MM.1S (cell line): ENCODE measurements at regions not wholly inside any gene's neighbourhood (a gene's known extent, or its start where the extent isn't known, plus 50 kb on each side); places are given as distances from the start of the nearest gene placed in this dataset.

Experiments
- DNase-seq: peaks from one replicate; pipeline ENCODE4 v3.0.0-alpha.2; 2015
- H2AFZ ChIP-seq: fragments of 300-600 bp; sonication (generic); 2 replicates; pipeline ENCODE4 v1.6.0; 2016; ENCODE audit warnings: antibody characterized with exemption, low read length
- H3F3A ChIP-seq: fragments of 300-600 bp; sonication (generic); 2 replicates; pipeline ENCODE4 v1.6.1; 2016; ENCODE audit warnings: mild to moderate bottlenecking, antibody characterized with exemption, low read length, moderate library complexity, mixed read lengths; ENCODE audit not compliant: insufficient read depth
- H3K27ac ChIP-seq: fragments of 300-600 bp; sonication (generic); 2 replicates; pipeline ENCODE4 v1.5.1; 2016; ENCODE audit warnings: mild to moderate bottlenecking, low read length
- H3K27me3 ChIP-seq: fragments of 300-600 bp; sonication (generic); replicated peaks from 2 replicates; pipeline ENCODE4 v1.6.0; 2016; ENCODE audit warnings: low read length; ENCODE audit not compliant: insufficient read depth
- H3K36me3 ChIP-seq: fragments of 300-600 bp; sonication (generic); replicated peaks from 2 replicates; pipeline ENCODE4 v1.6.1; 2016; ENCODE audit warnings: mild to moderate bottlenecking, low read length, mixed read lengths; ENCODE audit not compliant: insufficient read depth
- H3K4me1 ChIP-seq: fragments of 300-600 bp; sonication (generic); 2 replicates; pipeline ENCODE4 v1.6.1; 2016; ENCODE audit warnings: low read length, mixed read lengths
- H3K4me2 ChIP-seq: fragments of 300-600 bp; sonication (generic); 2 replicates; pipeline ENCODE4 v1.6.0; 2016; ENCODE audit warnings: low read depth, low read length
- H3K4me3 ChIP-seq: fragments of 300-600 bp; sonication (generic); 2 replicates; pipeline ENCODE4 v1.5.1; 2016; ENCODE audit warnings: low read length, mixed read lengths
- H3K79me2 ChIP-seq: fragments of 300-600 bp; sonication (generic); 2 replicates; pipeline ENCODE4 v1.6.1; 2016; ENCODE audit warnings: mixed run types, low read length, mixed read lengths
- H3K9ac ChIP-seq: fragments of 300-600 bp; sonication (generic); 2 replicates; pipeline ENCODE4 v1.6.1; 2016; ENCODE audit warnings: low read length, mixed read lengths
- H3K9me2 ChIP-seq: fragments of 300-600 bp; sonication (generic); replicated peaks from 2 replicates; pipeline ENCODE4 v1.6.1; 2016; ENCODE audit warnings: mild to moderate bottlenecking, low read length, mixed read lengths; ENCODE audit not compliant: insufficient read depth
- H3K9me3 ChIP-seq: fragments of 300-600 bp; sonication (generic); replicated peaks from 2 replicates; pipeline ENCODE4 v1.6.1; 2016; ENCODE audit warnings: mild to moderate bottlenecking, low read length, mixed read lengths; ENCODE audit not compliant: insufficient read depth
- H4K20me1 ChIP-seq: fragments of 300-600 bp; sonication (generic); 2 replicates; pipeline ENCODE4 v1.6.1; 2016; ENCODE audit warnings: mild to moderate bottlenecking, low read length, moderate library complexity, mixed read lengths; ENCODE audit not compliant: insufficient read depth
- EZH2 ChIP-seq: fragments of 300-600 bp; sonication (generic); optimal IDR thresholded peaks from 2 replicates; pipeline ENCODE3; 2017; ENCODE audit warnings: low read depth, mild to moderate bottlenecking, antibody characterized with exemption, low read length, mixed read lengths
- EZH2phosphoT487 ChIP-seq: fragments of 300-600 bp; sonication (generic); IDR thresholded peaks from 2 replicates; pipeline ENCODE4 v1.6.1; 2018; ENCODE audit warnings: antibody characterized with exemption, low read length
- TF ChIP-seq, protein P1 (sequence below): fragments of 300-600 bp; sonication (generic); IDR thresholded peaks from 2 replicates; pipeline ENCODE4 v1.5.1; 2016; ENCODE audit warnings: antibody characterized with exemption, low read length, mixed read lengths

DNA sequence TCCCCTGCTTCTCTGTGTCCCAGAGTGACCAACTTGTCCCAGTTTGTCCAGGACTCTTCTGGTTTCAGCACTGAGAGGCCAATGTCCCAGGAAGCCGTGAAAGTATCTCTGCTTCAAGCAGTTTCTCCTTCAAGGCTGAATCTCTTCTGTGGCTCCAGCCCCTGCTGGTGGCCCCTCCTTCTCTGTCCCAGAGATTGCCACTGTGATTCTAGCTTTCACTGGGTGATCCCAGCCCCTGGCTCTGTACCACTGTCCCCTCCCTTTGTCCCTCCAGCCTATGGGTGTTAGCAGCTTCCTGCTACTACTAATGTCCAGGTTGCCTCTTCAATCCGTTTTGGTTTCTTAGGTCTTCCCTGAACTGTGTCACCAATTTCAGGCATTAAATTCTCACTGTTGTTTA, 70.5 kb downstream of the SOX3 start:
- no peak overlapping the region for H3K27ac ChIP-seq
- H3K9me3 ChIP-seq = no peaks in the 10 kb centered on the region
- H3F3A ChIP-seq = no peaks in the 10 kb centered on the region
- H3K36me3 ChIP-seq = no peaks in the 10 kb centered on the region
- no peaks in the 10 kb centered on the region for H3K79me2 ChIP-seq
- no peak overlapping the region for H2AFZ ChIP-seq
- H3K27me3 ChIP-seq = no peaks in the 10 kb centered on the region
- DNase-seq = no peak
- no peaks in the 10 kb centered on the region for H3K4me1 ChIP-seq
- no peaks in the 10 kb centered on the region for H3K9me2 ChIP-seq
- H3K4me2 ChIP-seq = no peak overlapping the region
- TF ChIP-seq, protein P1, sequence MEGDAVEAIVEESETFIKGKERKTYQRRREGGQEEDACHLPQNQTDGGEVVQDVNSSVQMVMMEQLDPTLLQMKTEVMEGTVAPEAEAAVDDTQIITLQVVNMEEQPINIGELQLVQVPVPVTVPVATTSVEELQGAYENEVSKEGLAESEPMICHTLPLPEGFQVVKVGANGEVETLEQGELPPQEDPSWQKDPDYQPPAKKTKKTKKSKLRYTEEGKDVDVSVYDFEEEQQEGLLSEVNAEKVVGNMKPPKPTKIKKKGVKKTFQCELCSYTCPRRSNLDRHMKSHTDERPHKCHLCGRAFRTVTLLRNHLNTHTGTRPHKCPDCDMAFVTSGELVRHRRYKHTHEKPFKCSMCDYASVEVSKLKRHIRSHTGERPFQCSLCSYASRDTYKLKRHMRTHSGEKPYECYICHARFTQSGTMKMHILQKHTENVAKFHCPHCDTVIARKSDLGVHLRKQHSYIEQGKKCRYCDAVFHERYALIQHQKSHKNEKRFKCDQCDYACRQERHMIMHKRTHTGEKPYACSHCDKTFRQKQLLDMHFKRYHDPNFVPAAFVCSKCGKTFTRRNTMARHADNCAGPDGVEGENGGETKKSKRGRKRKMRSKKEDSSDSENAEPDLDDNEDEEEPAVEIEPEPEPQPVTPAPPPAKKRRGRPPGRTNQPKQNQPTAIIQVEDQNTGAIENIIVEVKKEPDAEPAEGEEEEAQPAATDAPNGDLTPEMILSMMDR = no peak
- TF ChIP-seq EZH2 = no peak
- no peak for TF ChIP-seq EZH2phosphoT487
- no peaks in the 10 kb centered on the region for H4K20me1 ChIP-seq
- H3K9ac ChIP-seq = no peak overlapping the region
- H3K4me3 ChIP-seq = no peak overlapping the region

DNA sequence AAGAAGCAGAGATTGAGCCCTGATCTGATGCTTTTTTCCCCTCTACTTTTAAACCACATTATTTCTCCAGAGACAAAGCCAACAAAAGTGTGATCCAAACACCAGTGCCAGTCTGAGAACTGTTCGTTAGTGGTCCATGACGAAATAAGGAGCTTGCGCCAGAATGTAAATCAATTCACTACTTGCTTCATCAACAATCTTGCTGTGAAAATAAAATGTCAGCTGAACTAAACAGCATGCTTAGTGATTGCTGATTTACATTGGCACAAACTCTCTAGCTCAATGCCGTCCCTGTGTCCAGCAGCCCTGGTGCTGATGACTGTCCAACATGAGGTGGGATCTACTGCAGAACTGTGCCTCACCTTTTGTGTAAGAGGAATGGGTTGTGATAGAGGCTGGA, 71.3 kb downstream of the SOX3 start:
- Histone ChIP-seq H3K4me3 (no peak overlapping the region), H2AFZ (no peak overlapping the region), H3K27ac (no peak overlapping the region), H3K9me2 (no peaks in the 10 kb centered on the region), H3K9ac (no peak overlapping the region), H4K20me1 (no peaks in the 10 kb centered on the region), H3K4me2 (no peak overlapping the region), H3K36me3 (no peaks in the 10 kb centered on the region), H3K9me3 (no peaks in the 10 kb centered on the region), H3F3A (no peaks in the 10 kb centered on the region), H3K4me1 (no peaks in the 10 kb centered on the region), H3K79me2 (no peaks in the 10 kb centered on the region), H3K27me3 (no peaks in the 10 kb centered on the region)
- DNase-seq = no peak
- TF ChIP-seq EZH2phosphoT487 (no peak), EZH2 (no peak)
- TF ChIP-seq, protein P1 = no peak

DNA sequence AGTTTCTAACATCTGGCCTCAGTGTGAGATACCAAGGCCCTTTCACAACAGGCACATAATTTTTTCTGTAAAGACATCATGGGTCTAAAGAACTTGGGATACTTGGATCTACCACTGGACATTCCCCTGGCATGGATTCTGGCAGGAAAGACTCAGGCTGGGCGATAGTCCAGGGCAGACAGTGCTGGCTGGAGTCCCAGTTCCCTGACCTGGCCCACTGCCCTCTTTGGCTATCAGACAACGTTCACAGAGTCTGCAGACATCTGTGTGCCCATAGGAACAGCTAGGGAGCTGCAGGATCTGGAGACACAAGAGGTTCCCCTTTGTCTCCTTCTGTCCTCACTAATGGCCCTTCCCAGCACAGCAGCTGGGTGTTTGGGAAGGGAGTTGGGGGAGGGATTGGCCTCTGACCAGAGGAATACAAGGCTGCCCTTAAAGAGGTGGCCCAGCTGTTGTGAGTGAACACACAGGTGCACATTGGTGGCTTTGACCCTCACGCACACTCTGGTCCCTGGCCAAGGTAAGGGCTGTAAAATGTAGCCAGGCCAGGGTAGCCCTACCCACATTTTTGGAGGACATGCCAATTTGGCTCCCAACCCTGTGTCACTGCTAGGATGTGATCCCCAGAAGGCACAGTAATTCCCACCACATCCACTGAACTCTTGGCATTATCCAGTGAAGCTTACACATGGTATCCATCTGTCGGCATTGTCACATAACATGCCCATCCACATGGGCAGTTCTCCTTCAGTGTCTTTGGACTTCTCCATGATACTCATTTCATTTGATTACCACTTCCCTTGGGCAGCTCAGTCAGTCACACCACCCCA, 72.3 kb downstream of the SOX3 start:
- TF ChIP-seq, protein P1 = no peak
- TF ChIP-seq EZH2 (no peak), EZH2phosphoT487 (no peak)
- no peak overlapping the region for H2AFZ ChIP-seq
- H3K4me3 ChIP-seq = no peak overlapping the region
- H3K4me1 ChIP-seq = no peaks in the 10 kb centered on the region
- H3K4me2 ChIP-seq = no peak overlapping the region
- no peak overlapping the region for H3K27ac ChIP-seq
- no peaks in the 10 kb centered on the region for H3K79me2 ChIP-seq
- H3K9me3 ChIP-seq = no peaks in the 10 kb centered on the region
- DNase-seq = no peak
- no peaks in the 10 kb centered on the region for H3K9me2 ChIP-seq
- no peaks in the 10 kb centered on the region for H3F3A ChIP-seq
- no peaks in the 10 kb centered on the region for H4K20me1 ChIP-seq
- H3K27me3 ChIP-seq = no peaks in the 10 kb centered on the region
- no peak overlapping the region for H3K9ac ChIP-seq
- no peaks in the 10 kb centered on the region for H3K36me3 ChIP-seq
